ENCODE measurements at regions not wholly inside any gene's neighbourhood (a gene's known extent, or its start where the extent isn't known, plus 50 kb on each side); places are given as distances from the start of the nearest gene placed in this dataset.

GRCh38 chr7:82677493-82677892, 233.9 kb upstream of the CACNA2D1 start (continued):
- TF ChIP-seq CBX5 (IDR thresholded peaks at IDR 0.05; ENCODE audit: low read depth) (no peak), ZNF687 (IDR thresholded peaks at IDR 0.05) (no peak), RUNX3 (IDR thresholded peaks at IDR 0.05; ENCODE audit: low read length) (peak; percentile 64)

DNA sequence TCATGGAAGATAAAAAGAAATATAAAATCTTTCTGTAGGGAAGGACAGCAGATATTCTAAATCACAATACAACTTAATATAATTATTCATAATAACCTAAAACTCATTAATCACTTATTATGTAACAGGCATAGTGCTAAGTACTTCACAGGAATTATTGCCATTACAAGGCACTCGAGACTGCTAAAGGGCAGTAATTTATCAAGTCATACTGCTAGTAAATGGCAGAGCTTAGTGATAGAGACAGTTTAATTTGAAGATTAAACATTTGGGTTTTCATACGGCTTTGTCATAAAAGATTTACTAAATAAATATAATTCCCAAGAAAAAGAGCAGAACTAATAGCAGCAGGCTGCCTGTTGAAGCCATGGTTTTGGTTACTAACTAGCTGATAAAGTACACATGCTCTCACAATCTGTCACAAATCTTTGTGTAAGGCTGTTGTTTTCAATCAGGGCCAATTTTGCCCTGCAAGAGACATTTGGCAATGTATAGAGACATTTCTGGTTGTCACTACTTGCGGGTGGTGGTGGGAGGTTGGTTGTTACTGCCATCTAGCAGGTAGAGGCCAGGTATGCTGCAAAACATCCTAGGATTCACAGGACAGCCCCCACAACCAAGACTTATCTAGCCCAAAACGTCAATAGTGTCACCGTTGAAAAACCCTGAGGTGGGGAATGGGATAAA, 233.3 kb upstream of the CACNA2D1 start:
- POLR2A ChIA-PET = no interaction called here
- Histone ChIP-seq H2AFZ (ENCODE audit: control insufficient read depth, low read depth, low read length) (no peak overlapping the region), H3K36me3 (ENCODE audit: control insufficient read depth in 2 of 2, insufficient read depth in 2 of 2, low read length in 1 of 2) (no peaks in the 10 kb centered on the region), H3K79me2 (ENCODE audit: control insufficient read depth, insufficient read depth, low read length) (no peaks in the 10 kb centered on the region), H3K9ac (ENCODE audit: control insufficient read depth, insufficient read depth, low read length) (no peak overlapping the region), H4K20me1 (ENCODE audit: control insufficient read depth, insufficient read depth) (no peaks in the 10 kb centered on the region), H3K4me2 (ENCODE audit: control insufficient read depth, insufficient read depth) (no peak overlapping the region), H3K4me3 (no peak overlapping the region), H3K27me3 (replicated peaks in 1 of 2; ENCODE audit: control insufficient read depth in 2 of 2, insufficient read depth in 2 of 2, low read length in 1 of 2) (no peaks in the 10 kb centered on the region), H3K4me1 (ENCODE audit: control insufficient read depth, insufficient read depth, low read length) (no peaks in the 10 kb centered on the region), H3K9me3 (replicated peaks; ENCODE audit: control insufficient read depth, insufficient read depth, low read length) (no peaks in the 10 kb centered on the region), H3K27ac (ENCODE audit: control insufficient read depth, insufficient read depth) (no peak overlapping the region)
- in situ Hi-C loops (cut with MboI) (no loop called here), intact Hi-C loops (cut with micrococcal nuclease; ENCODE audit: unreplicated experiment) (no loop called here)
- BruUV-seq (replicated peaks) = no TSS peak
- CTCF ChIA-PET = interaction anchor here (1.1 kb wide), 1 partner anchor 73 kb away, joined by 3 read pairs; no protein-coding TSS in a partner anchor
- WGBS (ENCODE audit: insufficient coverage, insufficient replicate concordance, low lambda C conversion rate, missing lambda C conversion rate) = 47% methylated on average over 5 of the region's 5 CpGs
- RAD21 ChIA-PET (ENCODE audit: unreplicated experiment) = interaction anchor here (0.9 to 1.4 kb wide), 2 partner anchors 10 to 47 kb away, joined by 3 to 4 read pairs; no protein-coding TSS in a partner anchor
- SMC1A ChIA-PET (ENCODE audit: uncharacterized antibody, unreplicated experiment) = interaction anchor here (1.0 to 1.2 kb wide), 3 partner anchors 20 to 69 kb away, joined by 3 read pairs; no protein-coding TSS in a partner anchor
- DNase-seq (ENCODE audit: low read depth, low spot score) = no peak
- peak; percentile 29; the same call in 1 of the 3 replicates for ATAC-seq
- FAIRE-seq = no peak
- no peak for TF ChIP-seq E2F4 (IDR thresholded peaks at IDR 0.05; ENCODE audit: low read depth, low read length)
- TF ChIP-seq CREM (IDR thresholded peaks at IDR 0.05; ENCODE audit: low read depth) = no peak
- TF ChIP-seq PAX5 (IDR thresholded peaks at IDR 0.05; ENCODE audit: borderline replicate concordance, low read depth, low read length) = no peak
- no peak for TF ChIP-seq KLF5 (IDR thresholded peaks at IDR 0.05; ENCODE audit: partially characterized antibody)
- no peak for TF ChIP-seq WRNIP1 (IDR thresholded peaks at IDR 0.05; ENCODE audit: borderline replicate concordance, low read depth, low read length)
- TF ChIP-seq CBX3 (IDR thresholded peaks at IDR 0.05; ENCODE audit: borderline replicate concordance, low read depth) = no peak
- TF ChIP-seq BHLHE40 (IDR thresholded peaks at IDR 0.05; ENCODE audit: borderline replicate concordance in 1 of 2, low read depth in 2 of 2, low read length in 1 of 2) = no peak
- no peak for TF ChIP-seq ASH2L (IDR thresholded peaks at IDR 0.05; ENCODE audit: borderline replicate concordance, low read depth)
- no peak for TF ChIP-seq SREBF2 (IDR thresholded peaks at IDR 0.05; ENCODE audit: low read length)
- no peak for TF ChIP-seq BCL11A (IDR thresholded peaks at IDR 0.05; ENCODE audit: low read depth, low read length)
- TF ChIP-seq TARDBP (IDR thresholded peaks at IDR 0.05; ENCODE audit: borderline replicate concordance) = no peak
- TF ChIP-seq, protein P1, sequence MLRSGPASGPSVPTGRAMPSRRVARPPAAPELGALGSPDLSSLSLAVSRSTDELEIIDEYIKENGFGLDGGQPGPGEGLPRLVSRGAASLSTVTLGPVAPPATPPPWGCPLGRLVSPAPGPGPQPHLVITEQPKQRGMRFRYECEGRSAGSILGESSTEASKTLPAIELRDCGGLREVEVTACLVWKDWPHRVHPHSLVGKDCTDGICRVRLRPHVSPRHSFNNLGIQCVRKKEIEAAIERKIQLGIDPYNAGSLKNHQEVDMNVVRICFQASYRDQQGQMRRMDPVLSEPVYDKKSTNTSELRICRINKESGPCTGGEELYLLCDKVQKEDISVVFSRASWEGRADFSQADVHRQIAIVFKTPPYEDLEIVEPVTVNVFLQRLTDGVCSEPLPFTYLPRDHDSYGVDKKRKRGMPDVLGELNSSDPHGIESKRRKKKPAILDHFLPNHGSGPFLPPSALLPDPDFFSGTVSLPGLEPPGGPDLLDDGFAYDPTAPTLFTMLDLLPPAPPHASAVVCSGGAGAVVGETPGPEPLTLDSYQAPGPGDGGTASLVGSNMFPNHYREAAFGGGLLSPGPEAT (IDR thresholded peaks at IDR 0.05; ENCODE audit: low read depth) = no peak
- TF ChIP-seq ATF3 (IDR thresholded peaks at IDR 0.05; ENCODE audit: borderline replicate concordance, extremely low read depth, low read depth, low read length) = no peak
- TF ChIP-seq HDGF (IDR thresholded peaks at IDR 0.05) = no peak
